Activated CD8-positive, alpha-beta memory T cell treated with anti-CD3 and anti-CD28 coated beads, Interleukin-2, amount 50 U/mL, for 4 hours (primary cell): ENCODE measurements at regions not wholly inside any gene's neighbourhood (a gene's known extent, or its start where the extent isn't known, plus 50 kb on each side); places are given as distances from the start of the nearest gene placed in this dataset.

Source experiments
- DNase-seq: peaks from one replicate; pipeline ENCODE4 v3.0.0-alpha.2; 2020

DNA sequence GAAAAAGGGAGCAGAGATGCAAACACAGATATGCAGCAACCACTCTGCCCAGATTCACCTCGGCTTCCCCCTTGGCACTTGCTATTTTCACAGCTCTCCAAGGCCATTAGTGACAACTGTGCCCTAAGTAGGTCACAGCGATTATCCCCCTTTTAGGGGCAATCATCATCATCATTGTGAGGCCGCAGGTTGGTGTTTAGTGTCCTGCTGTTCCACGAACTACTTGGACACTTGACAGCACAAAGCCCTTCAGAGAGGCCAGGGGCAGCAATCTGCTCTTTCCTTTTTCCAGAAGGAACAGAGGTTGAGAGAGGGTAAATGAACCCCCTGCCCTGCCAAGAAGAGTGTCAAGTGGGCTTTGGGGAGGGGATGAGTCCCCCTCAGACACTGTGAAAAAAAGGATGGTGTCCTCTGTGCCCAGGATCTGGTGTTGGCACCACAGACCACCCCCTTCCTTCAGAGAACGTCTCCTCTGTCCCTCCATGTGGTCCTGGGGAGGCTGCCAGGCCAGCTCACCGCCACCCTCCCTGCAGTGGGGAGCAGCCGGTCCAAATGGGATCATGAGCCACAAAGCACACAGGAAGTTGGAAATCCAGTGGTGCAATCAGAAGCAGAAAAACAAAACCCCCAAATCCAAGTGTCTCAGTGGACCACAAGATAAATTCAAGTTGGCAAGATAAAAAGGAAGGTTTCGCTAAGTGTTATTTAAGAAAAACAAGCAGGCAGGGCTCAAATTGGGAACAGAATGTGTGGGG is 78.4 kb upstream of the MED9 start:
- DNase-seq = no peak

- DNase-seq = no peak
Observed at GRCh38 chr17:17398943-17399926, 77.6 kb upstream of the MED9 start.

DNA sequence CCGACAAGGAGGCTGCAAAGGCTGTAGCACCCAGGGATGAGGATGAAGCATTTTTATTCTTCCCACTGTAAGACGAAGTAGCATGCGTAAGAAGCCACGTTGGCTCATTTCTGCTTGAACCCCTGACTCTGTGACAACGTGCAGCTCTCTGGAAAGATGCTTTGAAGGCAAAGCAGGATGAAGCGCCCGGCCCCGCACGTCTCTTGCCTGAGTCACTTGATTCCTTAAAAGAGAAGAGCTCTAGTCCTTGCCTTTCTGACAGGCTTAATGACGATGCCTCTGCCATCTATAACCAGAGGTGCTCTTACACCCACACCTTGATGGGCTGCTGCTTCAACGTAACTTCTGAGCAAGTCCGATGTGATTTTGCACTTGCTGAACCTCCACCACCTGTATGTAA is 76.7 kb upstream of the MED9 start:
- no peak for DNase-seq

GRCh38 chr17:17400566-17401184 is 76.1 kb upstream of the MED9 start:
- DNase-seq = no peak

DNA sequence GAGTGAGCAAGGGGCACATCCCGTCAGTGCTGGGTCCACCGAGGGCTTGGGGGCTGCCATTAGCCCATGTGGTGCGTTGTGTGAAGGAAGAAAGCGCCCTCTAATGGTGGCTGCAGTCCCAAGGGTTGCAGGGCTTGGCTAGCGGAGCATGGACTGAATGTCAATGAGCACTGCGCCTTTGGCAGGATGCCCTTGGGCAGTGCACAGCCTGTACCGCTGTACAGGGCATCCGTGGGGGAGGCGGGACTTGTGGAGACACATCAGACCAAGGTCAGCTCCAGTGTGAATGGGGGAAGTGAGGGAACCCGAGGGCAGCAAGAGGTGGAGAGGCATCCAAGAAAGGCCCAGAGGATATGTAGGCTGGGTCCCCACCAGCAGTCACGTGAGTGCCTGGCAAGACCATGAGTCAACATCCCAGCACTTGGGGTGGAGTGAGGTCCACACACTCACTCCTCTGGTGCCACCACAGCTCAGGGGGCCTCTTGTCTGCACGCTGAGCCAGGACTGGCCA is 75.5 kb upstream of the MED9 start:
- DNase-seq = no peak

DNA sequence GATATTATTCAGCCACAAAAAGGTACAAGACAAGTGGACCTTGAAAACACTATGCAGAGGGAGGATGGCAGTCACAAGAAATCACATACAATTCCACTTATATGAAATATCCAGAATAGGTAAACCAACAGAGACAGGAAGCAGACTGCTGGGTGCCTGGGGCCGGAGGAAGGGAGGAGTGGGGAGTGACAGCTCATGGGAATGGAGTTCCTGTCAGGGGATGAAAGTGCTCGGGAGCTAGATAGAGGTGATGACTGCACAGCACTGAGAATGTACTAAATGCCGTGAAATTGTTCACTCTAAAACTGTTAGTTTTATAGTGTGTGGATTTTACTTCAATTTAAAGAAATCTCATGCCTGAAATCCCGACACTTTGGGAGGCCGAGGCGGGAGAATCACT is 74.2 kb upstream of the MED9 start:
- no peak for DNase-seq

GRCh38 chr17:17403065-17403464 is 73.7 kb upstream of the MED9 start:
- DNase-seq = no peak

DNA sequence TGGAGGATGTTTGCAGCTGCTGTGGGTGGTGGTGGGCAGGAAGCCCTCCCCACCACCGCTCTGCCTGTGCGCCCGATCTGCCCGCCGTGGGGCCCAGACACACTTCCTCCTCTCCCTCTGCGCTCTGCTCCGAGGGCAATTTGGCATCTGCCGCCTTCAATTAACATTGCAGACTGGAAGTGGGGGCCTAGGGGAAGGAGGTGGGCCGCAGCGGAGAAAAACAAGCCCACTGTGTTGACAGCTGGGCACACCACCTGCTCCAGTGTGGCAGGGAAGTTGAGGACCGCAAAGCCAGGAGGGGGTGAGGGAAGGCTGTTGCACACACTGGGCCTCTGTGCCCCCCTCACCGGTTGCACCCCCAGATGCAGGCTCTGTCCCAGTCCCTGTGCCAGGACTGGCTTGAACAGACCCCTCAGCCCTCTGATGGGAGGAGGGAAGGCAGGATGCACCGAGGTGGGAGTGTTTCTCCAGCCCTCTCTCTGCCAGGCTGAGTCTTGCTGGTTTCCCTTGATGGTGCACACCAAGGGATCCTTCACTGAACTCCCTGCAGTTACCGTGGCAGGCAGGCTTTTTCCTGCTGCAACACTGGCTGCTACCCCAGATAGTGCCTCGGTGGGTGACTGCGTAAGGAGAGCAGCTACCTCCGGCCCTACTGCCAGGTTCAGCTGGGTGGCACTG is 72.8 kb upstream of the MED9 start:
- peak; percentile 50 for DNase-seq

- DNase-seq = no peak
Observed at GRCh38 chr17:17405673-17406072, 71.1 kb upstream of the MED9 start.

- no peak for DNase-seq
Observed at GRCh38 chr17:17406225-17406624, 70.6 kb upstream of the MED9 start.

DNA sequence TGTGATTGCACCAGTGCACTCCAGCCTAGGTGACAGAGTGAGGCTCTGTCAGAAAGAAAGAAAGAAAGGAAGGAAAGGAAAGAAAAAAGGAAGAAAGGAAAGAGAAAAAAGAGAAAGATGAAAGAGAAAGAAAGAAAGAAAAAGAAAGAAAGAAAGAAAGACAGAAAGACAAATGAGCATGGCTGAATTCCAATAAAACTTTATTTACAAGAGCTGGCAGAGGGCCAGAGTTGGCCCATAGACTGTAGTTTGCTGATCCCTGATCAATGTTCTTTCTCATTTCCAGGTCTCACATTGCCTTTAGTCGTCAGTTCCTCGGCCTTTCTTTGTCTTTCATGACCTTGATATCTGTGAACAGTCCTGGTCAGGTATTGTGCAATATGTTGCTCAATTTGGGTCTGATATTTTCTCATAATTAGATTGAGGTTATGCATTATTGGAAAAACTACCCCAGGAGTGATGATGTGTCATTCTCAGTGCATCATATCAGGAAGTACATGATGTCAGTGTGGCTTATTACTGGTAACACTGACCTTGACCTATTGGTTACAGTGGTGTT is 68.5 kb upstream of the MED9 start:
- no peak for DNase-seq

- no peak for DNase-seq
Observed at GRCh38 chr17:17410357-17410756, 66.4 kb upstream of the MED9 start.

DNA sequence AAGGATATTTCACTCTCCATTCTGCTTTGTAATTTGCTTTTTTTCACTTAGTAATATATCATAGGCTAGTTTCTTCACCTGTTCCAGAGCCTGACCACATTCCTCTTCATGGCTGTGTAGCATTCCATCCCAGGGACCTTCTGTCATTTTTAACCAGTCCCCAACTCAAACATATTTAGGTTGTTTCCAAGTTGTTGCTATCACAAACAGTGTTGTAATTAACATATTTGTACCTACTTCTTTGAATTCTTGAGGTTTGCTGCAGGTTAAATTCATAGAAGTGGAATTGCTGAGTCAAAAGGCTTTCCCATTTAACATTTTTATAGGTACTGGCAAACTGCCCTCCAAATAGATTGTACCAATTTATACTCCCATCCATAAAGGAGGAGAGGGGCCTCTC is 65.1 kb upstream of the MED9 start:
- no peak for DNase-seq

- DNase-seq = no peak
Observed at GRCh38 chr17:17412326-17412725, 64.5 kb upstream of the MED9 start.

DNA sequence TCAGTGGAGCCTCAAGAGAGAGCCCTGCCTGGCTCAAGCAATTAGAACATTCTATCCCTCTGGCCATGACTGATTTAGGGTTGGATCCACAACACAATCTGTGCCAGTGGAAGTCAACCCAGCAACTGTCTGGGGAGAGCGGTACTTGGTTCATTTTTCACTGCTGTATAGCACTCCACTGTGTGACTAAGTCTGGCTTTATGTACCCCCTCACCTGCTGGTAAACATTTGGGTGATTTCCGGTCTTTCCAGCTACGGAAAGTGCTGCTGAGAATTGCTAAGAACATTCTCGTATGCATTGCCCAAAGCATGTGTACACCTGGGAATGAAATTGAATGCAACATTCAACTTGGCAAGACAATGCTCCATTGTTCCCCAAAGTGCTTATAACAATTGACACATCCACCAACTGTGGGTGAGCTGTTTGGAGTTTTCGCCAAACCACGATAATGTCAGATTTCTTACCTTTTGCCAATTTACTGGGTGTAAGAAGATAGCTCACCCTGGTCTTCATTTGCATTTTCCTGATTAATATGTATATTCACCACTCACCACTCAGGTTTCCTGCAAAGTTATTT is 63.5 kb upstream of the MED9 start:
- no peak for DNase-seq

GRCh38 chr17:17413821-17414220 is 63.0 kb upstream of the MED9 start:
- no peak for DNase-seq

DNA sequence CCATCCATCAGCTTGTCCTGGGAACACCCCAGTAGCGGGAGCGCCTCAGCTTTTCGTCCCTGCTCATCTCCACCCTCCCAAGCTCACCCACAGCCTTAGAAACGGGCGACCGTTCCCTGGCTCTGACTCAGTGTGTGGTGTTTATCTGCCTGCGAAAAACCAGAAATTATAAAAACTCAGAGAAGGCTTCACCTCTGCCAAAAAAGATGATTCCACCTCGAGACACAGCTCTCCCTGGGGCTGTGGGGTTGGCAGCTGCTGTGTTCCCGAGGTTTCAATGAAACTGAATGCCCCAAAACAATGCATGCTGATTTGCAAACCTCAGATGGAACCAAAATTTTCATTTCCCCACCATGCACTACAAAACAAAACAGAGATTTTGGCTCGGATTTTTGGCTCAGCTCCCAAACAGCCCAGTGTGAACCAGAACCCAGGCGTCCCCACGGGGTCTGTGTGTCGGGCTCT is 62.4 kb upstream of the MED9 start:
- no peak for DNase-seq

DNA sequence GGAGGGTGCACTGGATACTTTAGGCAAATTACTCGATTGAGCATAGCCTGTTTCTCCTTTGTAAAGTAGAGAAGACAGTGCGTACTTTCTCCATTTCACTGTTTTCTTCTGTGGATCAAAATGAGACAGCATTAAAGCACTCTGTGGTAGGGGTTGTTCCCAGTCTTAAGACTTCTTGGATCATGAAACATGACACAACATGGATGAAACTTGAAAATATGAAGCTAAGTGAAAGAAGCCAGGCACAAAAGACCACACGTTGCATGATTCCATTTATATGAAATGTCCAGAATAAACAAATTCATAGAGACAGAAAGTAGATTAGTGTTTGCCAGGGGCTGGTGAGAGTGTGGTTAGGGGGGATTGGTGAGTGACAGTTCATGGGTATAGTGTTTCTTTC is 61.8 kb upstream of the MED9 start:
- no peak for DNase-seq

DNA sequence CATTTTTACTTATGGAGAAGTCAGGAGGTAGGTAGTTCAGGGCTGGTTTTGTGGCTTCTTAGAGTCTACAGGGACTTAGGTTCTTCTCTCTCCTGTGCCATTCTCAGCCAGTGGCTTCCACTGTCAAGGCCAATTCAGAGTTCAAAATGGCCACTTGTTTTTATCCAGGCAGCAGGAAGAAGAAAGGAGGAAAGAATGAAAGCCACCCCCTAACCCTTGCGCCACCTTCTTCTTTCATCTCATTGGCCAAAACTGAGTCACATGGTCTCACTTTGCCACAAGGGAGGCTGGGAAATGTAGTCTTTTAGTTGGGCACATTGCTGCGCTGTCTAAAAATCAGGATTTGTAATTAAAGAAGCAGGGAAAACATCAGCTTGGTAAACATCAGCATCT is 60.8 kb upstream of the MED9 start:
- no peak for DNase-seq

- peak; percentile 36 for DNase-seq
Observed at GRCh38 chr17:17416400-17417360, 60.1 kb upstream of the MED9 start.

DNA sequence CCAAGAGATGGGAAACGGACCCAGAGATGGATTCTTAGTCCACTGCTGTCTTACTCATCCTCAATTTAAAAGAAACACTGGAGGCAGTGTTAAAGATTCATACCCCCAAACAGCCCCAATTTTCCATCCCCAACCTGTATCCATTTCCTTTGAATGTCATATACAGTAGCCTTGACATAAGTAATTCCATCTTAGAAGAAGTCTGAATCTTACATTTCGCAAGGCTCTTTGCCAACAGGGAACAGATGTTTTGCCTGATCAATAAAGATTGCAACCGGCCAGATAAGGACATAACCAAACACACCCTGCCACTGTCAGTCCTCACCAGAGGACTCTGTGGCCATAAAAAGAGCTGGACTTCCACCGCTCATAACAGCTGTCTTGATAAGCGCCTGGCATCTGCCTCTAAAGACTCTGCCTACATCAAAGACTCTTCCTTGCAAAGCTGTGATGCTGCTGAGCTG is 59.0 kb upstream of the MED9 start:
- no peak for DNase-seq
